ENCODE measurements at regions not wholly inside any gene's neighbourhood (a gene's known extent, or its start where the extent isn't known, plus 50 kb on each side); places are given as distances from the start of the nearest gene placed in this dataset.

DNA sequence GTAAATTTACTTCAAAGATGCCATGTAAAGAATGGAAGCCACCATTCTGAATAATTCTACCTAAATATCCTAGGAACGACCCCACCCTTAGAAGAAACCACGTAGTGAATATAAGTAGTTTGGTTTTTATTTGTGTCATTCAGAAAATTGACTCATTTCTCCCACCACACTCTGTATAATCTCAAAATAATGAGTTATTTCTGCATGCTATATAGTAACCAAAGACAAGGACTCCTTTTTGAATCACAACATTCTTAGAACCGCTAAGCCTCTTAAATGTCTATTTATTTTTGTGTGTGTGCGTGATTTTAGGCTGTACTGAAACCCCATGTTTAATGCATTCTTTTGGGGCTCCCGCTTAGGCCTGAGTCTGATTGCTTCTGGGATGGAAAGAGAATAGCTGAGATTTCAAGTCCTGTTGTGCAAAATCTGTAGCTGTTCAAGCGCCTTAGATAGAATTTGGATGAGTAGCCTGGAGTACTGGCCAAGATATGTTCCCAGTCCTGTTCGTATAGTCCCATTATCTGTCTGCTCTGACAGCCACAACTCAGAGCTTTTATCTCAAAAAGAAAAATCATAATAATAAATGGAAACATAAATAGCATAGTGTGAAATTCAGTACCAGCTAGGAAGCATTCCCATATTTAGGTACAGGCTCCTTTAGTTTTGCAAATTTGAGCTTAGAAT lies 532.4 kb upstream of the NBEA start:
- DNase-seq: no peak

DNA sequence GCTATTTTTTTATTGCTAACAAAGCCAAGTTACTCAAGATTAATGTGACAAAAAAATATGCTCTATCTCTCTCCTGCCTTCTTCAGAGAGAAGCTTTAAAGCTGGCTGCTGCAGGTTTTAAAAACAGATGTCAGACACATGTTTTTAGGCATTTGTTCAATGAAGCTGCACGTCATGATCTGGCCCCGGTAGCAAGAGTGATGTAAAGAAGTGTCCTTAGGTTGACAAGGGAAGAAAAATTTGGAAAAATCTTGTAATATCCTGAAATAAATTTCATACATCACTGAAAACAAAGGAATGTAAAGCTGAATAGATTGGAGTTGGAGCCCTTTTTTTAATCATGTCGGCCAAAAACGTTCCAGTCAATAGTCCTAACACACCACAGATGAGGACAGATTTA lies 531.4 kb upstream of the NBEA start:
- DNase-seq: no peak

DNA sequence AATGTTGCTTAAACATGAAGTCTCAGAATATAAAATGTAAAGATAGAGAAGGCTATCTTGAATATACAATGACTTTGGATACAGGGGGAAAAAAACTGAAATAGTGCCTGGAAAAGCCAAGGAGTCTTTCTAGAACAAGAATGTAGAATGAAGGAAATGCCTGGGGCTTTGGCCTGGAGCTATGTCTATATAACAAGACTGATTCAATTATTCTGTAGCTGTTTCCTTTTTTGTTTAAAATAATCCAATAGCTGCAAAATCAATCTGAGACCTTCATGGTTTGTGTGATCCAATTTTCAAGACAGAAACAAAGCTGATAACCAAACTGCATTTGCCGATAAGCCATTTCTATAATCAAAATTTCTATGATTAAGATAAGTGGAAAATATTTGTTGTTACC lies 530.9 kb upstream of the NBEA start:
- DNase-seq: no peak

DNA sequence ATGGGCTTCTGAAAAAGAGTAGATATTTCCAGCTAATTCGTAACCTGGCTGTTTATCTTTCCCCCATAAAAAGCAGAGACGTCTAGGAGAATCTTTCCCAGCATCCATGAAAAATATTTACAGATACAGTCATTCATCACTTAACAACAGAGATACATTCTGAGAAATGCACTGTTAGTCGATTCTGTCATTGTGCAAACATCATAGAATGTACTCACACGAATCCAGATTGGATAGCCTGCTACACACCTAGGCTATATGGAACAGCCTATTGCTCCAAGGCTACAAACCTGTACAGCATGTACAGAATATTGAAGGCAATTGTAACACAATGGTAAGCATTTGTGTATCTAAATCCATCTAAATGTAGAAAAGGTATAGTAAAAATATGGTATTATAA lies 530.2 kb upstream of the NBEA start:
- DNase-seq: no peak

DNA sequence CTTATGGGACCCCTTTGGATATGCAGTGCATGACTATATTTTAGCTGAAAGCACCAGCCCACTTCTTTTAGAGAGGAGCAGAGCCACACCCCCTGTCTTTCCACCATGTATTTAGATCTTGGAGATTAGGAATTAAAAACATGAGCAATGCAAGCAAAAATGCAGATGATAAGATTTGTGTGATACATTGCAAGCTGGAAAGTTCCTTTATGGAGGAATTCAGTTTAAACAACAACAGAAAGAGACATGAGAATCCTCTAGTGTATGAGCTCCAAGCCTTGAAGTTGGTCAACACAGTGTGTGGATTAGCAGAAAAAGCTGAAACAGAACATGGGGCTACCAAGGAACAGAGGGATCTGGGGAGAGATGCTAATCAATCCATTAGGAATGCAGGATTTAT lies 529.8 kb upstream of the NBEA start:
- DNase-seq: no peak

DNA sequence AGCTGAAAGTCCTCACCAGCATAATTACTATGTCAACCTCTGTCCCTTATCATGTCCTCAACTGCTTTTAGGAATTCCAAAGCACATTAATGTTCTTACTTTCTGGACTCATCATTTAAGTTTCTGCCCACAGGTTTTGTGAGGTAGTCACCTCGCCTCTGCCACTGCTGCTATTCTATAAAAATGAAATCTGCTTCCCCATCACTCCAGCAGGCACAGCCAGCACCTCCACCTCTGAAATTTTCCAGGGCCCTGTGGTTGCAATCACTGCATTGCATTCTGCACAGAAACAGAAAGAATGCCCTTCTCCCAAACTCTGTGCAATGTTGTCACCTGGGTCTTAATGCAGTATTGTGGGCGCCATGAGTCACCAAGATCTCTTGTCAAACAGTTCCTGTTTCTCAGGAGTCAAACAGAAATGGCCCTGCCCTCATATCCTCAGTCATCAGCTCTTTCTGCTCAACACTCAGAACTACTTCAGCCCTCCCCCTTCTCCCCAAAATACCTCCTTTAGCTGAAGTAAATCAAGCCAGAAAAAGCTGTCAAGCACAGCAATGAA lies 529.2 kb upstream of the NBEA start:
- peak in 12 of 56 donors; percentile 5 to 58 (median 28) for DNase-seq

DNA sequence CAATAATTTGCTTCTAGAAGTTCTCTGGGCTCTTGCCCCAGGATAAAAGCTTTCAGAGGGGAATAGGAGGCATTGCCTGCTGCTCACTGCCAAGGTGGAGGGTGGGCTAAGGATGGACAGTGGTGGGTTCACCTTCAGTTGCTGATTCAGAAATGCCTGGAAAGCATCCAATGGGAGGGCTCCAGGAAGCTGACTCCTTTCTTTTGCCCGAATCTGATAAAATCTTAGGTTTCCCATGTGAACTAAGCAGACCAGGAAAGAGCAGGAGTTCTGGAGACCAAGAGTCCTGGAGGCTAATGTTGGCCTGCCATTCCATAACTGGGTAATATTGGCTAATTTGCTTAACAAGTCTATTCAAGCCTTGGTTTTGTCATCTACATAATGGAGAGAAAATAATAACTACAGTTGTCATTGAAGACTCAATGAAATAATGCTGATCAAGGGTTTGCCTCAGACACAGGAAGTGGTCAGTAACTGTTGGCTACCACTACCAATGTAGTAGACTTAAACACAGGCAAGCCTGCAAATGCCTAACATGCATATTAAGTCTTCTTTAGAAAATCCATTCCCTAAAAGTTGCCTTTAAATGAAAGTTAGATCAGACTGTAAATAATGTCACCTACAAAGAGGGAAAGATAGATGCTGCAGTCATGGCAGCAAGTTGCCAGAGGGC lies 528.4 kb upstream of the NBEA start:
- DNase-seq: no peak

DNA sequence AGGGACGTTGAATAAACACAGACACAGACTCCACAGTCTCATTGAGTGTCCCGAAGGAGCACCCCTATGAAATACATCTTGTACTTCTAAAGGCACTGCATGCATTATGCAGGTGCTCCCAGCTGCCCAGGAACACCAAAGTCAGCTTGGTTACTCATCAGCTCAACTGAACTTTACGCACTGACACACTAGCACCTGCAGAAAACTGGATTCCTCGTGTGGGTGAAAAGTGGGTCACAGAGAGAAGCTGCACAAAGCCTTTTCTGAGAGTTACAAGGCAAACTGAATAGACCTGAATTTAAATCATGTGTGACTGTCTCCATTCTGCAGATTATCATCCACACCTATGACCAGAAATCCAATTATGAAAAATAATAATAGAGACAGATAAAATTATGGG lies 527.5 kb upstream of the NBEA start:
- DNase-seq: peak in 3 of 56 donors; percentile 9 to 27 (median 19)

DNA sequence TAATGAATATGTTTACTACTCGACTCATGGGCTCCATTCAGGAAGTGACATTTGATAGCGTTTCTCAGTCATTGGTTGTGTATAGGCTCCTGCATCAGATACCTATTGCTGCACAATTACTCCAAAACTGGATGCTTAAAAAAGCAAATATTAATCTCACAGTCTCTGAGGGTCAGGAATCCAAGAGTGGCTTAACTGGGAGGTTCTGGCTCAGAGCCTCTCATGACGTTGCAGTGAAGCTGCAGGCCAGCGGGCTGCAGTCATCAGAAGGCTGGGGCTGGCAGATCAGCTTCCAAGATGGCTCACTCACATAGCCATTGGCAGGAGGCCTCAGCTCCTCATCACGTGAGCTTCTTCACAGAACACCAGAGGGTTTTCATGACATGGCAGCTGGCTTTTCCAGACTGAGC lies 525.1 kb upstream of the NBEA start:
- DNase-seq: peak in 25 of 56 donors; percentile 8 to 78 (median 52)

DNA sequence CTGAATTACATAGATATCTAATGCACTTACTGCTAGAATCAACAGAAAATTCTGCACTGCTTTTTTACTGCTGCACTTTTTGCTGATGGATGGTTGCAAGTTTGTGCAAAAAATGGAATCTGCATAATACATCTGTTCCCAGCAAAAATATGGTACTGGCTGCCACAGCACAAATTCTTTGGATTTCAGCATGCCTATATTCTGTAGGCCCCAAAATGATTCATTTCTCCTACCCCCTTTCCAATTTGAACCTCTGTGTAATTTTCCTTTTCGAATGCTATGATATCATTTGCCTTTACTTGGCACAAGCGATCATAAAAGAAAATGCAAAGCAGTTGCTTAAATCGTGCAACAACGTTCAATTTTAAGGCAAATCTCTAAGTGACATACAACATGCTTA lies 524.2 kb upstream of the NBEA start:
- no peak for DNase-seq

DNA sequence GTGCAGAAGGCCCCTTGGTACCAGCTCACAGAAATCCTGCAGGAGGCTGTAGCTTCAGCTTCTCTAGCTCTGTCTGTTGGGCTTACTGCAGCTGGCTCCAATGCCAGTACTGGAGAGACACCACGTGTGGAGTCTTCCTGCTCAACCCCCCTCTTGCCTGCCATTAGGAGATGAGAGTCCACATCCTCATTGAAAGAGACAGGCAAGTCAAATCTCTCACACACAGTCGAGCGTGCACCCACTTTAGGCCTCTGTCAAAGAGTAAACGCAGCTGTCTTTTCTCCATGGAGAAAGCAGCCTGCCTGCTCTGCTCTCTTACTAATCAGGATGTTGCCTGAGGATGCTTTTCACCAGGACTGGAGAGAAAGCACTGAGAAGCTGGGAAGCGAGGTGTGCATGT lies 523.0 kb upstream of the NBEA start:
- peak in 1 of 56 donors; percentile 2 for DNase-seq

DNA sequence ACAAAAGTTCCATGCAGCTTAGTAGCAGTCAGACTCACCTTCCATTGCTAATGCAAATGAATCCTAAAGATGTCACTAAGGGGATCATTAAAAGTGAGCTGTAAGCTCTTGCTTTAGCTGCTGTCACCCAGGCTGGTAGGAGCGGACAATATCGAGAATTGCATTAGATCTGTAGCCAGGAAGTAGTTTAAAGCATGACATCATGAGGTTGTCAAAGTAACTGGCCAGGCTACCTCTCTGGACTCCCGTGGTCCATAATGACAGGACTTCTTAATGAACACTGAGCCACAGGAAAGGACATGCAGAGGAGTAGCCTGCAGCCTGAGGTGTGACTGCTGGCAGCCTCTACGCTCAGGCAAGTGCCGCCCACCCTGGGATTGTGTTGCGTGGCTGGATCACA lies 522.3 kb upstream of the NBEA start:
- no peak for DNase-seq

DNA sequence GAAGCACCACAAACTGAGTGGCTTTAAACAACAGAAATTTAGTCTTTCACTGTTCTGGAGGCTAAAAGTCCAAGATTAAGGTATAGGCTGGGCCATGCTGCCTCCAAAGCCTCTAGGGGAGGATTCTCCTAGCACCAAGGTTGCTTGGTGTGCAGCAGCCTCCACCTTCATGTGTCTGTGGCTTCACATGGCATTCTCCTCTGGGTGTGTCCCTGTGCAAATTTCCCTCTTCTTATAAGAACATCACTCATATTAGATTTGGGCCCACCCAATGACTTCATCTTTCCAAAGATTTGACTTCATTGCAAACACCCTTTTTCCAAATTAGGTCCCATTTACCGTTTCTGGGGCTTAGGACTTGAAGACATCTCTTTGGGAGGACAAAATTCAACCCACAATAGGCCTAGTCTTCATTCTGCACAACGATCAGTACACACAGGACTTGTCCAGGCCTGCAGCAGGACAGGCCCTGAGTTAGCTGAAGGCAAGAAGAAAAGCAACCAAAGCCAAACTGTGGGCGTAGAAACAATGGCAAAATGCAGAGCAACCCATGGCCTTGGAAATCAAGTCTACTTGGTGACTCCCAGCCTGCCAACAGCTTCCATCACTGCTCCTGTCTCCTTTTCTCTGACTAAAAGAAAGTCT lies 521.2 kb upstream of the NBEA start:
- DNase-seq: no peak

DNA sequence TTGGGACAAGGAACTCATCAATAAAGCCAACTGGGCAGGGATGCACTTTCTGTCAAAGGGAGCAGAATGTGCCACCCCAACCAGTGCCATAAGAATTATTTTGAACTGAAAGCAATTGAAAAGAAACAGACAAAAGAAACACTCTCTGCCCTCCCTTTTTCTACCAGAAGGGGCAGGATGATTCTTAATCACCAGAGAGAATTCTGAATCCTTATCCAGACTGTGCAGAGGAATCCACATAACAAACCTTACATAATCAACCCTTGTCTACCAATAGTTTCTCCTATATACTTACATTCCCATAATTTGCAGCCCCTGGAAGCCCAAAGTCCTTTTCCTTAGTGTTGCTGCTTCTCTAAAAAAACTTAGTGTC lies 520.7 kb upstream of the NBEA start:
- no peak for DNase-seq

DNA sequence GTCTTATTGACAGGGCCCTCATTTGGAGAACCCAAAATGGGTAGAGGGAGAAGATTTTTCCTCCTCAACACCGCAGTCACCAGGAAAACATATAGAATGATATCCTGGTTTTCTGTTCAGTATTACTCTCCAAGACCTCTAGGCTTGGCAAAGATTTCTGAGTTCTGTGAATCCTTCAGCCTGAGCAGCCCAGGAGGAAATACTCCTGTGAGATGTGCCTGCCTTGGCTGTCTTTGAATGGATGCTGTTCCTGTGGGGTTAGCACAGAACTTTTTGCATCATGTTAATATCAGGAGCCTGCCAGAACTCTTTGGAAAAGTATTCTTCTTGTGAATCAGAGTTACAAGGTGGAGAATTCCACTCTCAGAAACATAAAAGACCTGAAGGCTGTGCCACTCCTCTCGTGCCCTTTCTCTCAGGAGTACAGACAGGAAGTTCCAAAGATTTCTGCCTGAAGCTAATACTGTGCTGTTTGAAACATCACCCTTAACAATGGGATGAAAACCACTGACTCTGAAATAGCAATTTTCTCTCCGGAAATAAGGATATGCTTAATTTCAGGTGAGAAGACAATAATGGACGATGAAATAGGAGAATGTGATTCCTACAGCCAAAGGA lies 520.1 kb upstream of the NBEA start:
- DNase-seq: no peak

DNA sequence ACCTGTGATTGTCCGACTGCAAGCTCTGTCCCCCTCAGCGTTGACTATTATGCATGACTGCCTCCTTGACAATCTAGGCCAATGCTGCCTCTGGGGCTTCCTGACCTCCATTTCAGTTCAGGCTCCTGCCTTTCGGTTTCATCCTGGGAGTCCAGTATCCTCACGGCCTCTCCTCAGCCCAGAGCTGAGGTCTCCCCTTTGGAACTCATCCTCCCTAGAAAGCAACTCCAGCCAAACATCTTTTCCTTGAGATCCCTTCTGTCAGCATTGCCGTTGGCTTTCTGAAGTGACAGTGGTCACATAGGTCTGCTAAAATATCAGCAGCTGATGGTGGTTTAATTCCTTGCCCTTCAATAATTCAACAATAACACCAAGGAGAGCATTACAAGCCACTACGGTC lies 519.1 kb upstream of the NBEA start:
- DNase-seq: no peak

DNA sequence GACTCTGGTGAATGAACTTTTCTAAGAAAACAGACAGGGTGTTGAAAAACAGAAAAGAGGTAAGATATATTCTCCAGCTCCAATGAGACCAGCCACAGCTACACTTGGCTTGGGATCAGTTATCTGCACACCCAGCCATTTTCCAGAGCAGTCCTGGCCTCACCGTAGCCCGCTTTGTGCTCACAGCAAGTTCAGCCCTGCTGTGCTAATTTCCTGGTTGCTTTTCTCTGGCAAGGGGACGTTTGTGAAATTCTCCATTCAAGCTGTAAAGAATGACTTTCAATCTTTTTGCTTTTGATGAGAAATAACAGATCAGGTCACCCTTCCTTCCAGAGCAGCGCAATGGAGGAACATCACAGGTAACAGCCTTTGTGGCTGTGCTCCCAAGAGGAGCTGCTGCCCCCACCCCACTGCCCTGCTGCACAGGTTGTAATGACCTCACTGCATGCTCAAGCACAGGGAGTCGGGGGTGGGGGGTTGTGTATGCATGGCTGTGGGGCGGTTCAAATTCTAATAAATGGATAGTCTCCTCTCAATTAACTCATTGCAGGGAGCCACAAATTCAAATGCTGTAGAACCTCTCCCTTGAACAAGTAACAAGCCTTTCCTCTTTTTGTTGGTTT lies 516.6 kb upstream of the NBEA start:
- no peak for DNase-seq

DNA sequence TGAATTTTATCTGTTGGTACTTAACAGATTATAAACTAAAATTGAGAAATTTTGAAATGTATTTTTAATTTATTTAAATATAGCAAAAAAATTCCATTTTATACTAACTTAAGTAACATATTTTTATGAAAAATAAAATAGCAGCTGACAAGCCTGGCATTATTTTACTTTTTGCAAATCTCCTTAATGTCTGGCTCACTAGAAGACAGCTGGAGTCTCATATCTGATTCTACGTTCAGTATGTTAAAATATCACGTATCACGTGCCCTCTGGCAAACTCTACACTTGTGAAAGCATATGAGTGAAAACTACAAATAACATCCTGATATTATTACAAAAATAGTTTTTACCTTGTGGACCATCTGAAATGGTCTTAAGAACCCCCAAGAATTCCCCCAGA lies 513.2 kb upstream of the NBEA start:
- no peak for DNase-seq

DNA sequence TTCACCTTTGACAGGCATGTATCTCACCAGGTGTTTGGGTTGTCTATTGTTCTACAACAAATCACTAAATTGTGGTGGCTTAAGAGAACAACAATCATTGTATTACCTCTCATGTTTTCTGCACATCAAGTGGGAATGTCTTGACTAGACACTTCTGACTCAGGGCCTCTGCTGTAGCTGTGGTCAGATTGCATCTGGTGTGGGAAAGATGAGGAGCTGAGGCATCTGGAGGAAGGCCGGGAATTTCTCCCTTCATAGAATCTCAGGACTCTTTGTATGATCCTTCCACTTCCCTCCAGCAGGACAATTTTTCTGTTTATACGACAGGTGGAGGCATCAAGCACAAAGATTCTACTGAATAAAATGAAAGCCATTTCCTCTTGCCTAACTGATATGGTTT lies 511.8 kb upstream of the NBEA start:
- no peak for DNase-seq

DNA sequence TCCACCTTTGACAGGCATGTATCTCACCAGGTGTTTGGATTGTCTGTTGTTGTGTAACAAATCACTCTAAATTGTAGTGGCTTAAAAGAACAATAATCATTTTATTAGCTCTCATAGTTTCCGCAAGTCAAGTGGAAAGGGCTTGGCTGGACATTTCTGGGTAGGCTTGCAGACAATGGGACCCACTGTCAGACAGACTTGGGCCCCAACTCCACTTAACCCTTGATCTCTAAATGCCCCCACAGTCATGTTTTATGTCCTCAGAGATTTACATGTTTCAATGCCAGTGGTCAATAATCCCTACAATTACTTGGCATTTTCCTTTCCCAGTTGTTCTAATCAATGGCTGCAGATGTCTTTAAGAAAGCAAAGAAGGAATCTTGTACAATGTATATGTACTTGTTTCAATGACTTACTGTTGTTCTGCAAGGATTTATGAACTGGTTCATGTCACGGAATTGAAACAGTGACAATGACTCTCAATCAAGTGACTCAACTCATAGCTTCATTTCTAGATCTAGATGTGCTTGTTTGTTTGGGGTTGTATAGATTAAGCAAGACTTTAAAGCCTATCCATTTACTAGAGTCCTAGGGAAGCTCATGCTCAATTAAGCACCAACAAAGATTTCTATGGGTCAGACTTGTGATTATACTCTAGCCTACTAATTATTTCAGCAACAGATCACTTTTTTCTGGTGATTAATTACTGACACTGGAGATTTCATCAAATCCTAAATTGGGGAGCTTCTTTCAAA lies 510.1 kb upstream of the NBEA start:
- no peak for DNase-seq

DNA sequence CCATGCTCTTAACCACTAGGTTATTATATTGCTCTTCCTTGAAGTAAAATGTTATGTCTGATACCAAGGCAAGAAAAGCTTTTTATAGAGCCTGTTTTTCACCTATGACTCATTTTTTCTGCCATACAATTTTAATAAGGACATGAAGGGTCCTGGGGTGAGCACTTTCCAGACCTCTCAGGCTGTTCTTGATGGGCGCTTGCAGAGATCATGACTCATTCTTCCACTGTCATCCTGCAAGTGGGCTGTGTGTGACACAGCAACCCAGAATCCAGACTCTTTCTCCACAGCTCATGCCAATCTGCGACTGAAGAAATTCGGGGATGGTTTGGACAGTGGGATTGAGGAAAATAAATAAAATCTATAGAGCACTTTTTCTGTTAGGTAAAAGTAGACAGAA lies 506.7 kb upstream of the NBEA start:
- DNase-seq: peak in 1 of 56 donors; percentile 13

Measured in nucleus accumbens (tissue), 56 donors.